H9 (cell line): ENCODE measurements at regions not wholly inside any gene's neighbourhood (a gene's known extent, or its start where the extent isn't known, plus 50 kb on each side); places are given as distances from the start of the nearest gene placed in this dataset.
A peak's percentile ranks its signal among the peaks of the same experiment; 100 is the strongest.
"Not testable (repeated sequence)": the region's sequence is repeated elsewhere in the genome, so short reads cannot be mapped to it uniquely, and the experiment has no call there.

Source experiments
- DNase-seq: peaks from one replicate; pipeline ENCODE4 v3.0.0-alpha.2; 2017
- H2AFZ ChIP-seq: one replicate; pipeline ENCODE4 v1.6.1; 2013; ENCODE audit warnings: mild to moderate bottlenecking, low read length, control low read depth, moderate library complexity
- H2AK5ac ChIP-seq: 2 replicates; pipeline ENCODE4 v1.6.1; 2013; ENCODE audit warnings: low read length, control low read depth, mixed read lengths; ENCODE audit not compliant: insufficient read length
- H2BK120ac ChIP-seq: one replicate; pipeline ENCODE4 v1.6.1; 2013; ENCODE audit warnings: low read depth, mild to moderate bottlenecking, low read length, control low read depth, inconsistent platforms; ENCODE audit not compliant: poor library complexity, severe bottlenecking
- H2BK12ac ChIP-seq: 2 replicates; pipeline ENCODE4 v1.6.1; 2013; ENCODE audit warnings: low read length, control low read depth, mixed read lengths, low read depth; ENCODE audit not compliant: insufficient read length
- H2BK15ac ChIP-seq: 2 replicates; pipeline ENCODE4 v1.6.1; 2013; ENCODE audit warnings: low read depth, low read length, control low read depth
- H2BK20ac ChIP-seq: one replicate; pipeline ENCODE4 v1.6.1; 2013; ENCODE audit warnings: low read depth, mild to moderate bottlenecking, low read length, control low read depth, inconsistent platforms; ENCODE audit not compliant: poor library complexity, severe bottlenecking
- H2BK5ac ChIP-seq: 2 replicates; pipeline ENCODE4 v1.6.1; 2013; ENCODE audit warnings: low read length, control low read depth, mixed read lengths; ENCODE audit not compliant: insufficient read length
- H3K14ac ChIP-seq: 2 replicates; pipeline ENCODE4 v1.6.1; 2013; ENCODE audit warnings: low read length, control low read depth; ENCODE audit not compliant: insufficient read depth
- H3K18ac ChIP-seq: 2 replicates; pipeline ENCODE4 v1.6.1; 2013; ENCODE audit warnings: low read depth, mild to moderate bottlenecking, mixed read lengths, low read length, control low read depth; ENCODE audit not compliant: insufficient read length
- H3K23ac ChIP-seq: 2 replicates; pipeline ENCODE4 v1.6.1; 2013; ENCODE audit warnings: low read length, control low read depth, mixed read lengths, low read depth; ENCODE audit not compliant: insufficient read length
- H3K23me2 ChIP-seq: 2 replicates; pipeline ENCODE4 v1.6.1; 2013; ENCODE audit warnings: low read depth, mild to moderate bottlenecking, mixed read lengths, low read length, control low read depth; ENCODE audit not compliant: insufficient read length, poor library complexity, severe bottlenecking
- H3K27ac ChIP-seq: 2 replicates; pipeline ENCODE4 v1.5.1; 2013; ENCODE audit warnings: low read length, control low read depth, mixed read lengths, low read depth; ENCODE audit not compliant: insufficient read length
- H3K27me3 ChIP-seq: 2 replicates; pipeline ENCODE4 v1.6.1; 2013; ENCODE audit warnings: low read length, control low read depth, inconsistent platforms; ENCODE audit not compliant: insufficient read depth
- H3K4ac ChIP-seq: 2 replicates; pipeline ENCODE4 v1.6.1; 2013; ENCODE audit warnings: low read depth, mild to moderate bottlenecking, control low read depth, inconsistent platforms, low read length, moderate library complexity
- H3K4me1 ChIP-seq: 2 replicates; pipeline ENCODE4 v1.6.1; 2013; ENCODE audit warnings: low read length, control low read depth, inconsistent platforms; ENCODE audit not compliant: insufficient read depth
- H3K4me2 ChIP-seq: 2 replicates; pipeline ENCODE4 v1.6.1; 2013; ENCODE audit warnings: low read length, control low read depth, mixed read lengths; ENCODE audit not compliant: insufficient read length, insufficient read depth
- H3K56ac ChIP-seq: 2 replicates; pipeline ENCODE4 v1.6.1; 2013; ENCODE audit warnings: low read depth, mild to moderate bottlenecking, mixed read lengths, low read length, control low read depth; ENCODE audit not compliant: insufficient read length
- H3K79me1 ChIP-seq: 2 replicates; pipeline ENCODE4 v1.6.1; 2013; ENCODE audit warnings: low read depth, mild to moderate bottlenecking, moderate library complexity, low read length, control low read depth, inconsistent platforms; ENCODE audit not compliant: insufficient read depth, poor library complexity, severe bottlenecking
- H3K79me2 ChIP-seq: 2 replicates; pipeline ENCODE4 v1.6.1; 2013; ENCODE audit warnings: low read length, control low read depth, inconsistent platforms; ENCODE audit not compliant: insufficient read depth
- H3K9ac ChIP-seq: 2 replicates; pipeline ENCODE4 v1.6.1; 2013; ENCODE audit warnings: low read length, control low read depth, mixed read lengths; ENCODE audit not compliant: insufficient read length; ENCODE audit errors: extremely low read depth
- H3K9me3 ChIP-seq: one replicate; pipeline ENCODE4 v1.6.1; 2013; ENCODE audit warnings: low read depth, low read length, inconsistent platforms; ENCODE audit not compliant: control insufficient read depth
- H3T11ph ChIP-seq: one replicate; pipeline ENCODE4 v1.6.1; 2013; ENCODE audit warnings: mild to moderate bottlenecking, low read length, control low read depth, inconsistent platforms
- H4K20me1 ChIP-seq: one replicate; pipeline ENCODE4 v1.6.1; 2013; ENCODE audit not compliant: control insufficient read depth, insufficient read length, insufficient read depth
- H4K5ac ChIP-seq: 2 replicates; pipeline ENCODE4 v1.6.1; 2013; ENCODE audit warnings: low read depth, mild to moderate bottlenecking, mixed read lengths, low read length, control low read depth; ENCODE audit not compliant: insufficient read length
- H4K8ac ChIP-seq: replicated peaks from 2 replicates; pipeline ENCODE4 v1.6.1; 2013; ENCODE audit warnings: low read length, control low read depth, mixed read lengths, low read depth; ENCODE audit not compliant: insufficient read length
- H4K91ac ChIP-seq: 2 replicates; pipeline ENCODE4 v1.6.1; 2013; ENCODE audit warnings: low read depth, mild to moderate bottlenecking, moderate library complexity, mixed read lengths, low read length, control low read depth; ENCODE audit not compliant: insufficient read length
- H3K27ac Mint-ChIP-seq, 3 experiments: 2 replicates in 2 of 3; 3 replicates in 1 of 3; pipeline ENCODE4 v1.8.0; 2020 to 2021; ENCODE audit warnings: mixed read lengths in 3 of 3, mild to moderate bottlenecking in 1 of 3, moderate library complexity in 1 of 3
- H3K27me3 Mint-ChIP-seq: 2 replicates; pipeline ENCODE4 v1.8.0; 2021; ENCODE audit warnings: low read depth, mild to moderate bottlenecking, moderate library complexity, mixed read lengths
- H3K36me3 Mint-ChIP-seq, 3 experiments: 2 replicates in 2 of 3; 3 replicates in 1 of 3; pipeline ENCODE4 v1.8.0; 2020 to 2021; ENCODE audit warnings: low read depth in 3 of 3, mixed read lengths in 3 of 3; ENCODE audit not compliant: insufficient read depth in 1 of 3
- H3K4me1 Mint-ChIP-seq, 2 experiments: 2 replicates each; pipeline ENCODE4 v1.8.0; 2020; ENCODE audit warnings: mixed read lengths in 2 of 2
- H3K4me3 Mint-ChIP-seq, 2 experiments: 2 replicates in 1 of 2; 3 replicates in 1 of 2; pipeline ENCODE4 v1.8.0; 2020 to 2021; ENCODE audit warnings: mild to moderate bottlenecking in 2 of 2, mixed read lengths in 2 of 2, moderate library complexity in 1 of 2
- H3K9me3 Mint-ChIP-seq, 2 experiments: 2 replicates in 1 of 2; 3 replicates in 1 of 2; pipeline ENCODE4 v1.8.0; 2020; ENCODE audit warnings: mild to moderate bottlenecking in 2 of 2, mixed read lengths in 2 of 2, moderate library complexity in 1 of 2
- CTCF ChIP-seq: fragments of 200-600 bp; sonication (generic); conservative IDR thresholded peaks from 3 replicates; pipeline ENCODE4 v1.8.0; 2021; ENCODE audit warnings: antibody characterized with exemption, mild to moderate bottlenecking
- WGBS: extraction: QIAGEN DNeasy Blood & Tissue Kit; methylation state at CpG from one replicate; pipeline ENCODE4 v1.1.7; 2013; ENCODE audit warnings: missing lambda C conversion rate, low lambda C conversion rate, mixed read lengths; ENCODE audit not compliant: insufficient read length; ENCODE audit errors: extremely low coverage; 5-methylcytosine and 5-hydroxymethylcytosine counted together

GRCh38 chr2:239829326-239829725 is 195.8 kb downstream of the NDUFA10 start:
- H3K4me1 Mint-ChIP-seq: peaks cover 28 to 29% of the 10 kb centered on the region in 2 experiments
- H3T11ph ChIP-seq: no peak overlapping the region
- H3K9me3 ChIP-seq: no peaks in the 10 kb centered on the region
- no peak overlapping the region for H3K56ac ChIP-seq
- no peak overlapping the region for H4K8ac ChIP-seq
- H3K14ac ChIP-seq: no peak overlapping the region
- H3K79me1 ChIP-seq: no peaks in the 10 kb centered on the region
- no peak for DNase-seq
- H4K20me1 ChIP-seq: no peaks in the 10 kb centered on the region
- no peak overlapping the region for H3K27ac Mint-ChIP-seq
- TF ChIP-seq CTCF: no peak
- H4K5ac ChIP-seq: no peak overlapping the region
- H3K4me3 Mint-ChIP-seq: no peak overlapping the region
- H3K4me2 ChIP-seq: no peak overlapping the region
- H2BK12ac ChIP-seq: no peak overlapping the region
- H3K27ac ChIP-seq: no peak overlapping the region
- peaks cover 0 to 5% of the 10 kb centered on the region in 2 experiments for H3K9me3 Mint-ChIP-seq
- no peak overlapping the region for H2BK20ac ChIP-seq
- peaks cover 2% of the 10 kb centered on the region; the same call in 1 of the 2 replicates for H3K4me1 ChIP-seq
- peaks cover 0 to 4% (median 0%) of the 10 kb centered on the region in 3 experiments; a peak in 2 of 7 replicates for H3K36me3 Mint-ChIP-seq
- no peak overlapping the region for H3K9ac ChIP-seq
- H2BK5ac ChIP-seq: no peak overlapping the region
- H3K27me3 ChIP-seq: no peaks in the 10 kb centered on the region
- H2BK15ac ChIP-seq: no peak overlapping the region
- H2AK5ac ChIP-seq: no peak overlapping the region
- no peak overlapping the region for H3K4ac ChIP-seq
- no peaks in the 10 kb centered on the region for H3K79me2 ChIP-seq
- H2AFZ ChIP-seq: no peak overlapping the region
- peaks cover 10% of the 10 kb centered on the region for H3K27me3 Mint-ChIP-seq
- no CpG with 5 or more reads among the region's 15 CpGs for WGBS
- H3K18ac ChIP-seq: no peak overlapping the region
- no peak overlapping the region for H4K91ac ChIP-seq
- H3K23ac ChIP-seq: no peak overlapping the region
- H2BK120ac ChIP-seq: no peak overlapping the region
- no peaks in the 10 kb centered on the region for H3K23me2 ChIP-seq

- H3K79me1 ChIP-seq, H2AFZ ChIP-seq, H3K56ac ChIP-seq, H3K27ac Mint-ChIP-seq, H3K4ac ChIP-seq, H3K9me3 ChIP-seq, H3K27me3 Mint-ChIP-seq, H4K8ac ChIP-seq, H3K18ac ChIP-seq, H3K27ac ChIP-seq, H3K9me3 Mint-ChIP-seq, H4K20me1 ChIP-seq, H3K4me2 ChIP-seq, H3K14ac ChIP-seq, H3K9ac ChIP-seq, H3K27me3 ChIP-seq, H2BK12ac ChIP-seq, H3K4me1 ChIP-seq, H2BK120ac ChIP-seq, H3T11ph ChIP-seq, H4K5ac ChIP-seq, H4K91ac ChIP-seq, H3K4me3 Mint-ChIP-seq, H3K36me3 Mint-ChIP-seq, H3K23ac ChIP-seq, H3K79me2 ChIP-seq, H3K23me2 ChIP-seq, H2BK20ac ChIP-seq, H2AK5ac ChIP-seq, H2BK5ac ChIP-seq, H2BK15ac ChIP-seq: not testable (repeated sequence)
- peak; percentile 17 for DNase-seq
- peaks cover 31 to 32% of the 10 kb centered on the region in 2 experiments for H3K4me1 Mint-ChIP-seq
- WGBS: no CpG with 5 or more reads among the region's 12 CpGs
Measured at GRCh38 chr2:239828973-239829275, 196.2 kb downstream of the NDUFA10 start.
